H4 (cell line): ENCODE measurements at regions not wholly inside any gene's neighbourhood (a gene's known extent, or its start where the extent isn't known, plus 50 kb on each side); places are given as distances from the start of the nearest gene placed in this dataset.
"Not testable (repeated sequence)": the region's sequence is repeated elsewhere in the genome, so short reads cannot be mapped to it uniquely, and the experiment has no call there.

Source experiments
- DNase-seq: peaks from one replicate; pipeline ENCODE4 v3.0.0-alpha.2; 2015; ENCODE audit warnings: low spot score

- DNase-seq: no peak
Observed at GRCh38 chr11:103805688-103806009, 230.8 kb upstream of the DDI1 start.

GRCh38 chr11:103806130-103806895, 230.1 kb upstream of the DDI1 start:
- DNase-seq: peak; percentile 60

GRCh38 chr11:103807806-103808205, 228.6 kb upstream of the DDI1 start:
- DNase-seq: no peak

DNA sequence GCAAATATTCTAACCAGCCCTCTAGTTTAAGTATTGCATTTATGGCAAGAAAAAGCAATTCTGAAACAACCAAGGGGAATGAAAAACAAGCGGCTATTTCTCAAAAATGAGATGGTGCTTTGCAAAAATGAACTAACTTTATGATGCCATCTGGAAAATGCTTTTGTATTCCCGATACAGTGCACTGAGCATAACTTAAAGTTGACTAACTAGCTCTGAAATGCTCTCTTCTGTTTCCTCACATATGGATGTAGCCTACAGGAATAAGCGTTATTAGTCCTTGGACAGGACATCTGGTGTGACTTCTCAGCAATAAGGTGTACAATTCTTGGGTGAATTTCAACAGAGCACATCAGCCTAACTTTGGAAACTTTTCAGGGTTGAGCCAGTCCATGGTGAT, 228.2 kb upstream of the DDI1 start:
- no peak for DNase-seq

DNA sequence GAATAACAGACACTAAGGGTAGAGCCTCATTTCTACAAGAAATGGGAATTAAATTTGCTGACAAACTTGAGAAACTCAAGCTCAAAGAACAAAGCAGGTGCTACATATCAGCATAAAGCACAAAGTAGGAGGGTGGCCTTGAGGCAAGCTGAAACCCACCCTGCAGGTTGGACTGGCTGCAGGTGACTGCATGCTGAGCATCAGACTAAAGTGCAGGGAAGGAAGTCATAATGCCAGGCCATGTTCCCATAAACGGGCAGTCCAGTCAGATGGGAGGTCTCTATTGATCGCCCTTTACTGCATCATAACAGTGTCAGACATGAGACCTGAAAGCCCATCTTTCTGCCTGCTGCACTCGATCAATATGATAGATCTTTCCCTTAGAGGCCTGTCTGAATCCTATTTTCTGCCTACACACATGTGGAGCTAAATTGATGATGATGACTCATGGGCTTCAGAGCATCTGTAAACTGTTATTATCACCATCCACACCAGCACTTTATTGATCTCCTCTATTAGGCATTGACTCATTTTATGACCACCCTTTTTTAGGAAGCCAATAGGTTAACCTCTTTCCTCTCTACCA, 224.5 kb upstream of the DDI1 start:
- DNase-seq: no peak

GRCh38 chr11:103812680-103813079, 223.8 kb upstream of the DDI1 start:
- no peak for DNase-seq

DNA sequence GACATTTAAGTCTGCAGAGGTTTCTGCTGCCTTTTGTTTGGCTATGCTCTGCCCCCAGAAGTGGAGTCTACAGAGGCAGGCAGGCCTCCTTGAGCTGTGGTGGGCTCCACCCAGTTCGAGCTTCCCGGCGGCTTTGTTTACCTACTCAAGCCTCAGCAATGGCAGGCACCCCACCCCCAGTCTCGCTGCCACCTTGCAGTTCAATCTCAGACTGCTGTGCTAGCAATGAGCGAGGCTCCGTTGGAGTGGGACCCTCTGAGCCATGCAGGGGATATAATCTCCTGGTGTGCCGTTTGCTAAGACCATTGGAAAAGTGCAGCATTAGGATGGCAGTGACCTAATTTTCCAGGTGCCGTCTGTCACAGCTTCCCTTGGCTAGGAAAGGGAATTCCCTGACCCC, 216.1 kb upstream of the DDI1 start:
- DNase-seq: not testable (repeated sequence)

GRCh38 chr11:103824116-103824515, 212.3 kb upstream of the DDI1 start:
- DNase-seq: no peak

- DNase-seq: no peak
Observed at GRCh38 chr11:103825469-103825868, 211.0 kb upstream of the DDI1 start.

DNA sequence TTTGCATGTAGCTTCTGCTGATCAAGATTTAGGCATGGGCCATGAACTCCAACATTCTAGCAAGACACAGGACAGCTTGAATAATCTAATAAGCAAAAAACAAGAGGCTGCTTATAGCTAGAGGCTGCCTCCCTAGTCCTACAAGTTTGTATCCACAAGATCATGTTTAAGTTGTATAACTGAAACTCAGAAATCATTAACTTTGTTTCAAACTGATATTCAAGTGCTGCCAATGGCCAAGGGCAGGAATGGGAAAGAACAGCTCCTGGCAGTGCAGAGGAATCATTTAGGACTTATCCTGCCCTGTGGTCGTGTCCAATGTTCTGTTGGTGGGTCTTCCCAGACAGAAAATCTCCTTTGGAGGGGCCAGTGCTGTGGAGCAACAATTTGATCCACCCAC, 209.6 kb upstream of the DDI1 start:
- DNase-seq: no peak

- DNase-seq: no peak
Observed at GRCh38 chr11:103829596-103829995, 206.8 kb upstream of the DDI1 start.

DNA sequence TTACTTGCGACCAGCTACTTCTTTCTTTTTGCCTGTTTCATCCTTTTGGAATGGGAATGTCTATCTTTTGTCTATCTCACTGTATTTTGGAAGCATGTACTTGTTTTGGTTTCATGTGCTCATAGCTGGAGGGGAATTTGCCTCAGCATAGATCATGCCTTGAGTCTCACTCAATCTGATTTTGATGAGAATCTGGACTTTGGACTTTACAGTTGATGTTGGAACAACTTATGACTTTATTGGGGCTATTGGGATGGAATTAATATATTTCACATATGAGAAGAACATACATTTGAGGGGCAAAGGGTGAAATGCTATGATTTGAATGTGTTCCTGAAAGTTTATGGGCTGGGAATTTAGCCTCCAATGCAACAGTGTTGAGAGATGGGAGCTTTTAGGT, 206.2 kb upstream of the DDI1 start:
- DNase-seq: no peak

GRCh38 chr11:103832762-103833161, 203.7 kb upstream of the DDI1 start:
- DNase-seq: no peak

DNA sequence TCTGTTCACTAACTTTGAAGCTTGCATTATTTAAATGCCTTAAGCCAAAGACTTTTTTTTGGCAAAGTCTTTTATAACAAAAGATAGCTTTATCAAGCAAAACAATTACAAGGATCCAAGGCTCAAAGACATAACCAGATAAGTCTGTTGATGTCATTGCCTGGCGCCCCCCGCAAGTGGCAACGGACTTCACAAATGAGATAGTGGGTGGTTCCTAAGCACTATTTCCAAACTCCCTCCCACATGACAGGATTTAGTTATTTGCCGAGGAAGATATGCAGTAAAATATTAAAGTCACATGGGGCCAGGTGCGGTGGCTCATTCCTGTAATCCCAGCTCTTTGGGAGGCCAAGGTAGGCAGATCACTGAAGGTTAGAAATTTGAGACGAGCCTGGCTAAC, 194.2 kb upstream of the DDI1 start:
- DNase-seq: no peak

DNA sequence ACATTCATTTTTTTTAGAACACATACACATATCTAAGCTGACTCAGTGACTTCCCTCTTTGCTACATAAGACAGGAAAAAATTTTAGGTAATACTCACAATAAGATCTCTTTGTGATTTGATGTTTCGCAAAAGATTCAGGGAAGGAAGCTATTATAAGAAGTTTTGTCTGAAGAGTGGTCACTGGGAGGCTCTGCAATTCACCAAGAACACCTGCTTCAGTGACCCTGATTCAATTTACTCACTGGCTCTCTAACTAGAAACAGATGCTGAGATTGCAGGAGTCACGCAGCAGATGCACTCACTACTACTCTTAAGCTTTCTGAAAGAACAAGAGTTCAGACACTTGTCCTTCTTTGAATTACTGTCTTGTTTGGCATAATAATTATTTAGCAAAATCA, 193.6 kb upstream of the DDI1 start:
- no peak for DNase-seq

DNA sequence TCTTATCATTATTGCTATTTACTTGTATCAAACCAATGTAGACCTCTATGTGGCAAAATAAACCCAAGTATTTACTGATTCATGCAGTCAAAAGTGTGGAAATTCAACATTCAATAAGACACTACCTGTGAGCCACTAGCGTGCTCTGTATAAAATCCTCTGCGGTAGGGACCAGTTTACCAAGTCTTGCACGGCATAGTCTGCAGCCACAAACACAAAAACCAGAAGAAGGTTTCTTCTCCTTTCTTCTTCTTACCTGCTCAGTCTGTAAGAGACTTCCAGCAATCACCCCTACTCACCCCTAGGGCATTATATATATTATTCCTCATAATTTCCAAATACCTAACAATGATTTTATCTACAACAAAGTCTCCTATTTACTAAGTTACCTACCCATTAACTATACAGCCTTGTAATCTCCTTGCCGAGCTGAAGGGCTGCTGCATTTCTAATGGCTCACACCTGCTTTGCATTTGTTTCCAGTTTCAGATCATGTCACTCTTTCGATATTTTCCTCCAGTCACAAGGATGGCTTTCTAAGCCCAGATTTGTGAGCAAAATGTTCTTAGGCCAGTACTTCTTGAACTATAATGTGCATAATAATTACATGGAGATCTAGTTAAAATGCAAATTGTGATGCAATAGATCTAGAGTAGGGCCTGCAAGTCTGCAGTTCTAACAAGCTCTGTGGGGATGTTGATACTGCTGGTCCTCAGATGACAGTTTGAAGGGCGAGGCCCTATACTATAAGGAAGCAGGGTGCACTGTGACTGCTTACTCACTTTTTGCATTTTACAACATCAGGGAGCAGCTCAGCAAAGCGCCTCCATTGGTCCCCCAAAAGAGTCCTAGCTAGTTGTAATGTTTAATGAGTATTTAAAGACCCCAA, 191.9 kb upstream of the DDI1 start:
- no peak for DNase-seq

DNA sequence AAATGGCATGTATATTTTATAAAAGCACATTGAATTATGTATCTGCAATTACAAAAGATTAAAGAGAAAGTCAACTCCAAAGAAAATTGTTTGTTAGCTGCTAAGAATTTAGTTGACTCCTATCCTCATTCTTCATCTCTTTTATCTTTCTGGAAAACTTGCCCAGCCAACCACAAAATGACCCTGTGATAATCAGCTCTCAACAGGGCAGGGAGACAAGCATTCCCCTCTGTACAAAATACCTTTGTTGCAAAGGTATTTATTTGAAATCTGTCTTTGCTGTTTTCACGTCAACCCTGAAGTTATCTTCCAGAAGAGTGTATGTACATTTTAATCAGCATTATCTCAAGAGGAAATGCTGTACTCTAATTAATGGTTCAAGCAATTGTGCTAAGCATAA, 191.1 kb upstream of the DDI1 start:
- DNase-seq: no peak

DNA sequence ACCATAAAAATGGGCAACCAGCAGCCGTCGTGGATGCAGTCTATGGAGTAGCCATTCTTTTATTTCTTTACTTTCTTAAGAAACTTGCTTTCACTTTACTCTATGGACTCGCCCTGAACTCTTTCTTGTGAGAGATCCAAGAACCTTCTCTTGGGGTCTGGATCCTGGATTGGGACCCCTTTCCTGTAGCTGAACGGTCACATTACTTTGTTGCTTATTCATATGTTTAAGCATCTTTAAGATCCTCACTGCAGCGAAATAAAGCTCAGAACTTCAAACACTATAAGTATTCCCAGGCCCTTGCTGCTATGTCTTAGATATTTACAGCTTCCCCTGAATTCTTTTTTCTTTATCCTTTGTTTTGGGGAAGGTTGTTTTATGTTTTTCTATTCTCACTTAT, 187.8 kb upstream of the DDI1 start:
- DNase-seq: no peak

DNA sequence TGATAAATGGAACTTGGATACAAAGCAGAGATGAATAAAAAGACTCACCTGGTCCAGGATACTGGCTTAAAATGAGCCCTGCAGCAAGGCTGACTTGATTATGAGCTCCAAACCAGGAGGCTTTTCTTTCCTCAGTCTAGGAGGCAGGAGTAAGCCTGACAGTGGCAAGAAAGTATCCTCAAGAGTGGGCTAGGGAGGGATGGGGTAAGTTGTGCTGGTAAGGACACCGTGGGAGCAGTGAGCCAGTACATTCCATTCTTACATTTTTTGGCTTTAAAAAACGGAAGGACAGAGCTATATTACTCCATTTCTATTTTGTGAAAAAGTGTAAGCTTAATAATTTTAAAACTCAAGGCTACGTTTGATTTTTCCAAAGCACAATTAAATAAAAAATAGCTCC, 187.1 kb upstream of the DDI1 start:
- DNase-seq: no peak

- no peak for DNase-seq
Observed at GRCh38 chr11:103850419-103851165, 185.8 kb upstream of the DDI1 start.

DNA sequence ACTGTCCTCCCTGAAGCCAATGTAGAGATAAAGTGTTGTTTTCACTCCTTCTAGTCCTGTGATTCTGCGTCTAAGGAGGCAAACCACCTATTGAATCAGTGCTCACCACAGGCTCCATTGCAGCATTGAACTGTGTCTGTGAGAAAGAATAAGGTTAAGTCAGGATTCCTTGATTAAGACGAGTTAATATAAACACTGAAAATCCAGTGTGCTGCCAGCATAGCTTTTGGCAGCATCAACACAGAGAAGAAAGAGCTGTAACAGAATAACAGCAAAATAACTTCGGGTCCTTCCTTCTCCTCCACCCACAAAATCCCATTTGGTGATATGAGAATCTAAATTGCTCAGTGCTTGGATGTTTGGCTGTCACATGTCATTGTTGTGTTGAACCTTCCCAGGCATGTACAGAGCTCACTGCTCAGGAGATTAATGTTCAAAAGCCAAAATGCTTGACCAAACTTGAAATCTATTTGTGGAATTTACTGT, 185.2 kb upstream of the DDI1 start:
- DNase-seq: peak; percentile 36
